Cardiac muscle cell (in vitro differentiated cells and primary cell): ENCODE measurements at regions not wholly inside any gene's neighbourhood (a gene's known extent, or its start where the extent isn't known, plus 50 kb on each side); places are given as distances from the start of the nearest gene placed in this dataset.

Experiments
- DNase-seq, 2 donors: peaks; one replicate each; pipeline versions ENCODE4 v3.0.0 to v3.0.0-alpha.2; 2010 to 2017; ENCODE audit warnings: low read depth in 1 of 2, low spot score in 1 of 2
- H3K27ac ChIP-seq: fragments of 200-600 bp; sonication (generic); 2 replicates; pipeline ENCODE4 v1.5.1; 2016
- H3K27me3 ChIP-seq: fragments of 200-600 bp; sonication (generic); 2 replicates; pipeline ENCODE4 v1.6.0; 2016; ENCODE audit warnings: control low read depth
- H3K36me3 ChIP-seq: fragments of 200-600 bp; sonication (generic); 2 replicates; pipeline ENCODE4 v1.5.1; 2016; ENCODE audit warnings: control low read depth
- H3K4me1 ChIP-seq: fragments of 200-600 bp; sonication (generic); 2 replicates; pipeline ENCODE4 v1.8.1; 2017; ENCODE audit warnings: low read depth, mild to moderate bottlenecking, mixed run types
- H3K4me3 ChIP-seq: fragments of 200-600 bp; sonication (generic); 2 replicates; pipeline ENCODE4 v1.5.1; 2016; ENCODE audit warnings: mild to moderate bottlenecking
- H3K9me3 ChIP-seq: fragments of 200-600 bp; sonication (generic); 2 replicates; pipeline ENCODE4 v1.5.1; 2017; ENCODE audit warnings: low read depth, mild to moderate bottlenecking, control low read depth
- CTCF ChIP-seq: IDR thresholded peaks from 2 replicates; pipeline ENCODE4 v1.5.1; 2012; ENCODE audit warnings: low read depth, mild to moderate bottlenecking, low read length

- Histone ChIP-seq H3K27ac (no peak overlapping the region), H3K9me3 (no peaks in the 10 kb centered on the region), H3K36me3 (no peaks in the 10 kb centered on the region), H3K4me1 (no peaks in the 10 kb centered on the region), H3K4me3 (no peak overlapping the region), H3K27me3 (no peaks in the 10 kb centered on the region)
- no peak for DNase-seq
- no peak for TF ChIP-seq CTCF
Measured at GRCh38 chr14:43316427-43316826, 1190.7 kb downstream of the FSCB start.

- Histone ChIP-seq H3K27me3 (no peaks in the 10 kb centered on the region), H3K4me3 (no peak overlapping the region), H3K9me3 (no peaks in the 10 kb centered on the region), H3K4me1 (no peaks in the 10 kb centered on the region), H3K36me3 (no peaks in the 10 kb centered on the region), H3K27ac (no peak overlapping the region)
- TF ChIP-seq CTCF = no peak
- no peak for DNase-seq
Measured at GRCh38 chr14:43313719-43314118, 1193.4 kb downstream of the FSCB start.

GRCh38 chr14:43308421-43309110 lies 1198.5 kb downstream of the FSCB start:
- H3K36me3 ChIP-seq = no peaks in the 10 kb centered on the region
- H3K4me3 ChIP-seq = no peak overlapping the region
- no peak for DNase-seq
- H3K4me1 ChIP-seq = no peaks in the 10 kb centered on the region
- no peak overlapping the region for H3K27ac ChIP-seq
- H3K27me3 ChIP-seq = no peaks in the 10 kb centered on the region
- no peak for TF ChIP-seq CTCF
- no peaks in the 10 kb centered on the region for H3K9me3 ChIP-seq

GRCh38 chr14:43307836-43308235 lies 1199.2 kb downstream of the FSCB start:
- TF ChIP-seq CTCF = no peak
- Histone ChIP-seq H3K9me3 (no peaks in the 10 kb centered on the region), H3K27ac (no peak overlapping the region), H3K27me3 (no peaks in the 10 kb centered on the region), H3K4me1 (no peaks in the 10 kb centered on the region), H3K4me3 (no peak overlapping the region), H3K36me3 (no peaks in the 10 kb centered on the region)
- DNase-seq = no peak

- Histone ChIP-seq H3K9me3 (no peaks in the 10 kb centered on the region), H3K36me3 (no peaks in the 10 kb centered on the region), H3K4me1 (no peaks in the 10 kb centered on the region), H3K27ac (no peak overlapping the region), H3K4me3 (no peak overlapping the region), H3K27me3 (no peaks in the 10 kb centered on the region)
- no peak for TF ChIP-seq CTCF
- DNase-seq = no peak
Measured at GRCh38 chr14:43306053-43306452, 1201.0 kb downstream of the FSCB start.
